GM23248 (cell line): ENCODE measurements at regions not wholly inside any gene's neighbourhood (a gene's known extent, or its start where the extent isn't known, plus 50 kb on each side); places are given as distances from the start of the nearest gene placed in this dataset.

ENCODE experiments used
- EZH2 ChIP-seq: fragments of 200-600 bp; sonication (generic); IDR thresholded peaks from 2 replicates; pipeline ENCODE4 v1.6.1; 2018; ENCODE audit warnings: antibody characterized with exemption, mild to moderate bottlenecking; ENCODE audit not compliant: insufficient read depth, poor library complexity, severe bottlenecking
- EZH2phosphoT487 ChIP-seq: fragments of 200-600 bp; sonication (generic); IDR thresholded peaks from 2 replicates; pipeline ENCODE4 v1.6.1; 2018; ENCODE audit warnings: antibody characterized with exemption, moderate library complexity, mild to moderate bottlenecking, low read depth; ENCODE audit not compliant: insufficient read depth

- TF ChIP-seq EZH2phosphoT487 (no peak), EZH2 (no peak)
Observed at GRCh38 chrX:121307449-121307848, 260.0 kb downstream of the GLUD2 start.
